GM12878 (cell line): ENCODE measurements at regions not wholly inside any gene's neighbourhood (a gene's known extent, or its start where the extent isn't known, plus 50 kb on each side); places are given as distances from the start of the nearest gene placed in this dataset.

Experiments used
- ATAC-seq: fragments of 200-7000 bp; cut with Tn5 transposase; 3 replicates; pipeline ENCODE4 v1.9.1; 2020; ENCODE audit warnings: mild to moderate bottlenecking, moderate library complexity
- BruUV-seq: library from RNA; stranded (reverse); fragments of 400-500 nt; replicated peaks from 2 replicates; lab custom pipeline; 2021; lab: Mats Ljungman, UMichigan
- CTCF ChIA-PET: fragments of 300-600 bp; sonication (Branson Sonifier 250); formaldehyde crosslinking; extraction: SDS; loops from one replicate; lab custom pipeline; 2021; ENCODE audit warnings: inconsistent platforms; lab: Yijun Ruan, JAX
- POLR2A ChIA-PET: fragments of 350-600 bp; formaldehyde crosslinking; extraction: SDS; loops from one replicate; lab custom pipeline; 2021; ENCODE audit warnings: inconsistent platforms; lab: Charles Lee
- RAD21 ChIA-PET: fragments of 300-600 bp; sonication (Branson Sonifier 250); formaldehyde crosslinking; loops from one replicate; lab custom pipeline; 2023; ENCODE audit warnings: antibody characterized with exemption; ENCODE audit not compliant: unreplicated experiment; lab: Charles Lee
- SMC1A ChIA-PET: fragments of 300-600 bp; sonication (Branson Sonifier 250); formaldehyde crosslinking; loops from one replicate; lab custom pipeline; 2023; ENCODE audit not compliant: unreplicated experiment, uncharacterized antibody; lab: Charles Lee
- DNase-seq: peaks from one replicate; pipeline ENCODE4 v3.0.0-alpha.2; 2011; ENCODE audit warnings: low read depth, low spot score
- FAIRE-seq: peaks from 3 replicates; lab custom pipeline; 2011; peaks lifted over from hg19 to GRCh38; lab: Jason Lieb, UNC
- H2AFZ ChIP-seq: 2 replicates; pipeline ENCODE4 v1.6.0; 2011; ENCODE audit warnings: low read depth, low read length, control low read depth; ENCODE audit not compliant: control insufficient read depth
- H3K27ac ChIP-seq: 2 replicates; pipeline ENCODE4 v1.5.1; 2011; ENCODE audit warnings: control low read depth; ENCODE audit not compliant: control insufficient read depth, insufficient read depth
- H3K27me3 ChIP-seq, 2 experiments: replicated peaks in 1 of 2; 2 replicates each; pipeline versions ENCODE4 v1.6.0 to v1.6.1; 2011; ENCODE audit warnings: low read length in 1 of 2; ENCODE audit not compliant: control insufficient read depth in 2 of 2, insufficient read depth in 2 of 2
- H3K36me3 ChIP-seq, 2 experiments: 2 replicates each; pipeline ENCODE4 v1.5.1; 2011; ENCODE audit warnings: low read length in 1 of 2; ENCODE audit not compliant: control insufficient read depth in 2 of 2, insufficient read depth in 2 of 2
- H3K4me1 ChIP-seq: 2 replicates; pipeline ENCODE4 v1.6.1; 2011; ENCODE audit warnings: mild to moderate bottlenecking, low read length, moderate library complexity, mixed read lengths; ENCODE audit not compliant: control insufficient read depth, insufficient read depth
- H3K4me2 ChIP-seq: 2 replicates; pipeline ENCODE4 v1.6.0; 2011; ENCODE audit warnings: control low read depth; ENCODE audit not compliant: control insufficient read depth, insufficient read depth
- H3K4me3 ChIP-seq: fragments of 200-600 bp; sonication (generic); 2 replicates; pipeline ENCODE4 v1.5.1; 2016
- H3K79me2 ChIP-seq: 2 replicates; pipeline ENCODE4 v1.6.0; 2011; ENCODE audit warnings: low read length; ENCODE audit not compliant: control insufficient read depth, insufficient read depth
- H3K9ac ChIP-seq: 2 replicates; pipeline ENCODE4 v1.8.0; 2011; ENCODE audit warnings: low read length, control low read depth, mixed read lengths; ENCODE audit not compliant: control insufficient read depth, insufficient read depth
- H3K9me3 ChIP-seq: replicated peaks from 3 replicates; pipeline ENCODE4 v1.5.1; 2011; ENCODE audit warnings: mild to moderate bottlenecking, low read length; ENCODE audit not compliant: control insufficient read depth, insufficient read depth
- H4K20me1 ChIP-seq: 2 replicates; pipeline ENCODE4 v1.6.0; 2011; ENCODE audit not compliant: control insufficient read depth, insufficient read depth
- BCL3 ChIP-seq: IDR thresholded peaks from 2 replicates; pipeline ENCODE4 v1.6.1; 2011; ENCODE audit warnings: borderline replicate concordance, low read depth, mild to moderate bottlenecking, moderate library complexity, low read length; ENCODE audit not compliant: insufficient read depth, poor library complexity, severe bottlenecking
- BMI1 ChIP-seq: fragments of 450-650 bp; IDR thresholded peaks from 2 replicates; pipeline ENCODE4 v1.6.1; 2016; ENCODE audit warnings: mild to moderate bottlenecking, moderate library complexity, borderline replicate concordance
- CHD2 ChIP-seq: IDR thresholded peaks from 2 replicates; pipeline ENCODE4 v1.6.1; 2011; ENCODE audit warnings: low read depth, low read length, improper control_type of control experiment, borderline replicate concordance
- CHD4 ChIP-seq: fragments of 200-600 bp; sonication (generic); IDR thresholded peaks from 2 replicates; pipeline ENCODE4 v1.6.1; 2016; ENCODE audit warnings: mild to moderate bottlenecking
- ESRRA ChIP-seq: IDR thresholded peaks from 2 replicates; pipeline ENCODE4 v1.6.1; 2012; ENCODE audit warnings: mild to moderate bottlenecking, low read length, improper control_type of control experiment
- HDGF ChIP-seq: fragments of 450-650 bp; IDR thresholded peaks from 2 replicates; pipeline ENCODE4 v1.6.1; 2016; ENCODE audit warnings: antibody characterized with exemption
- JUND ChIP-seq: IDR thresholded peaks from 2 replicates; pipeline ENCODE4 v1.6.1; 2012; ENCODE audit warnings: low read depth, mild to moderate bottlenecking, low read length, improper control_type of control experiment, moderate library complexity
- NRF1 ChIP-seq: conservative IDR thresholded peaks from 2 replicates; pipeline ENCODE4 v1.6.1; 2011; ENCODE audit warnings: mild to moderate bottlenecking, low read depth, low read length, improper control_type of control experiment
- POLR2A ChIP-seq: IDR thresholded peaks from 2 replicates; pipeline ENCODE4 v1.6.1; 2011; ENCODE audit warnings: low read depth, mild to moderate bottlenecking, low read length
- POLR2AphosphoS5 ChIP-seq: IDR thresholded peaks from 2 replicates; pipeline ENCODE4 v1.6.1; 2011; ENCODE audit warnings: mild to moderate bottlenecking, low read length, inconsistent platforms
- REST ChIP-seq: IDR thresholded peaks from 2 replicates; pipeline ENCODE4 v1.6.1; 2012; ENCODE audit warnings: mild to moderate bottlenecking, low read depth, low read length
- SIN3A ChIP-seq: IDR thresholded peaks from 2 replicates; pipeline ENCODE4 v1.6.1; 2012; ENCODE audit warnings: low read depth, low read length, improper control_type of control experiment
- SPI1 ChIP-seq: IDR thresholded peaks from 2 replicates; pipeline ENCODE4 v1.6.1; 2011; ENCODE audit warnings: low read depth, mild to moderate bottlenecking, low read length, moderate library complexity, borderline replicate concordance; ENCODE audit not compliant: insufficient read depth
- SRF ChIP-seq, 2 experiments: IDR thresholded peaks; 2 replicates each; pipeline ENCODE4 v1.6.1; 2011; ENCODE audit warnings: low read depth in 2 of 2, low read length in 2 of 2, mild to moderate bottlenecking in 1 of 2, moderate library complexity in 1 of 2
- ZSCAN29 ChIP-seq: fragments of 450-650 bp; IDR thresholded peaks from 2 replicates; pipeline ENCODE4 v1.6.1; 2017; ENCODE audit warnings: mild to moderate bottlenecking, moderate library complexity
- WGBS: methylation state at CpG from one replicate; pipeline ENCODE4 v1.1.6; 2016; ENCODE audit warnings: low lambda C conversion rate; ENCODE audit not compliant: insufficient replicate concordance, insufficient coverage; ENCODE audit errors: missing lambda C conversion rate; 5-methylcytosine and 5-hydroxymethylcytosine counted together
- in situ Hi-C: fragments of 300-500 bp; cut with MboI; formaldehyde crosslinking; loops from 9 replicates; pipeline ENCODE4 v1.14.3; 2018; ENCODE audit warnings: mixed read lengths
- intact Hi-C: fragments of 100-400 bp; cut with micrococcal nuclease; formaldehyde crosslinking; loops from one replicate; pipeline ENCODE4 v1.14.2; 2022; ENCODE audit not compliant: unreplicated experiment

GRCh38 chr5:68873198-68873597 lies 220.6 kb upstream of the SLC30A5 start:
- Histone ChIP-seq H3K4me1 (no peaks in the 10 kb centered on the region), H3K36me3 (no peaks in the 10 kb centered on the region), H3K4me2 (no peak overlapping the region), H3K9ac (no peak overlapping the region), H3K79me2 (no peaks in the 10 kb centered on the region), H3K27me3 (no peaks in the 10 kb centered on the region), H3K9me3 (no peaks in the 10 kb centered on the region), H4K20me1 (no peaks in the 10 kb centered on the region), H3K27ac (no peak overlapping the region), H3K4me3 (no peak overlapping the region), H2AFZ (no peak overlapping the region)
- in situ Hi-C loops = no loop called here
- ChIA-PET RAD21 (no interaction called here), CTCF (no interaction called here), POLR2A (no interaction called here), SMC1A (no interaction called here)
- TF ChIP-seq JUND (no peak), POLR2AphosphoS5 (no peak), ZSCAN29 (no peak)
- FAIRE-seq = no peak
- no peak for DNase-seq
- ATAC-seq = no peak
- BruUV-seq = no TSS peak
- intact Hi-C loops = no loop called here
- WGBS = 63% methylated on average over 4 of the region's 4 CpGs

GRCh38 chr5:68875351-68875750 lies 218.5 kb upstream of the SLC30A5 start:
- no peaks in the 10 kb centered on the region for H3K36me3 ChIP-seq
- CTCF ChIA-PET = interaction anchor here (1.3 kb wide), 1 partner anchor 11 kb away, joined by 3 read pairs; no protein-coding TSS in a partner anchor
- H2AFZ ChIP-seq = no peak overlapping the region
- WGBS = 29% methylated on average over 3 of the region's 3 CpGs
- SMC1A ChIA-PET = interaction anchor here (1.2 kb wide), 1 partner anchor 8 kb away, joined by 3 read pairs; no protein-coding TSS in a partner anchor
- no peak overlapping the region for H3K9ac ChIP-seq
- POLR2A ChIA-PET = no interaction called here
- DNase-seq = no peak
- intact Hi-C loops = no loop called here
- H3K4me1 ChIP-seq = no peaks in the 10 kb centered on the region
- no peaks in the 10 kb centered on the region for H3K79me2 ChIP-seq
- no peak for ATAC-seq
- RAD21 ChIA-PET = no interaction called here
- 0 out of 4 replicates have a peak, but pooled peaks cover 0 to 2% of the 10 kb centered on the region in 2 experiments for H3K27me3 ChIP-seq
- no TSS peak for BruUV-seq
- no peak overlapping the region for H3K27ac ChIP-seq
- no peak overlapping the region for H3K4me2 ChIP-seq
- FAIRE-seq = no peak
- H4K20me1 ChIP-seq = no peaks in the 10 kb centered on the region
- no peaks in the 10 kb centered on the region for H3K9me3 ChIP-seq
- H3K4me3 ChIP-seq = no peak overlapping the region
- in situ Hi-C loops = no loop called here
- no peak for TF ChIP-seq SPI1
- no peak for TF ChIP-seq BMI1
- no peak for TF ChIP-seq NRF1
- TF ChIP-seq SIN3A = no peak
- TF ChIP-seq REST = no peak
- no peak for TF ChIP-seq ESRRA
- TF ChIP-seq HDGF = no peak
- TF ChIP-seq BCL3 = no peak
- TF ChIP-seq POLR2A = no peak
- TF ChIP-seq CHD4 = no peak
- no peak for TF ChIP-seq CHD2
- TF ChIP-seq SRF (IDR thresholded peaks at IDR 0.05; ENCODE audit: low read depth in 2 of 2, low read length in 2 of 2) = no peak
